Large intestine (tissue), 3 donors: ENCODE measurements at regions not wholly inside any gene's neighbourhood (a gene's known extent, or its start where the extent isn't known, plus 50 kb on each side); places are given as distances from the start of the nearest gene placed in this dataset.
"Not testable (repeated sequence)": the region's sequence is repeated elsewhere in the genome, so short reads cannot be mapped to it uniquely, and the experiment has no call there.

Source experiments
- DNase-seq, 2 donors: peaks; one replicate each; pipeline versions ENCODE4 v3.0.0 to v3.0.0-alpha.2; 2013
- H3K27ac ChIP-seq: one replicate; pipeline ENCODE4 v1.5.1; 2013; ENCODE audit warnings: low read length
- H3K27me3 ChIP-seq: 2 replicates; pipeline ENCODE4 v1.6.1; 2013; ENCODE audit warnings: low read length; ENCODE audit not compliant: control insufficient read depth, insufficient read depth
- H3K36me3 ChIP-seq: 2 replicates; pipeline ENCODE4 v1.6.1; 2013; ENCODE audit warnings: low read length; ENCODE audit not compliant: control insufficient read depth, insufficient read depth
- H3K4me1 ChIP-seq: one replicate; pipeline ENCODE4 v1.6.1; 2013; ENCODE audit warnings: low read length; ENCODE audit not compliant: control insufficient read depth, insufficient read depth
- H3K4me3 ChIP-seq: one replicate; pipeline ENCODE4 v1.5.1; 2013; ENCODE audit warnings: low read length
- H3K9me3 ChIP-seq: one replicate; pipeline ENCODE4 v1.6.1; 2013; ENCODE audit warnings: mild to moderate bottlenecking, low read depth, low read length, moderate library complexity; ENCODE audit not compliant: control insufficient read depth
- WGBS: methylation state at CpG from one replicate; pipeline ENCODE4 v1.1.5; 2013; ENCODE audit warnings: low lambda C conversion rate; ENCODE audit not compliant: insufficient coverage; 5-methylcytosine and 5-hydroxymethylcytosine counted together

- H3K4me3 ChIP-seq = no peak overlapping the region
- no peaks in the 10 kb centered on the region for H3K4me1 ChIP-seq
- H3K27me3 ChIP-seq = no peaks in the 10 kb centered on the region
- no peak for DNase-seq
- H3K27ac ChIP-seq = no peak overlapping the region
- H3K9me3 ChIP-seq = no peaks in the 10 kb centered on the region
- no peaks in the 10 kb centered on the region for H3K36me3 ChIP-seq
These were observed 100.2 kb downstream of the FBXO8 start for GRCh38 chr4:174183259-174183658.

GRCh38 chr4:174181827-174182226 is 101.6 kb downstream of the FBXO8 start:
- DNase-seq = no peak
- H3K36me3 ChIP-seq = no peaks in the 10 kb centered on the region
- H3K4me1 ChIP-seq = no peaks in the 10 kb centered on the region
- H3K4me3 ChIP-seq = no peak overlapping the region
- no peaks in the 10 kb centered on the region for H3K27me3 ChIP-seq
- H3K9me3 ChIP-seq = no peaks in the 10 kb centered on the region
- H3K27ac ChIP-seq = no peak overlapping the region

GRCh38 chr4:174177536-174177935 is 105.9 kb downstream of the FBXO8 start:
- no peak overlapping the region for H3K4me3 ChIP-seq
- H3K27ac ChIP-seq = no peak overlapping the region
- no peaks in the 10 kb centered on the region for H3K4me1 ChIP-seq
- DNase-seq = no peak
- H3K36me3 ChIP-seq = no peaks in the 10 kb centered on the region
- WGBS = 71% methylated on average over 1 of the region's 1 CpG
- H3K9me3 ChIP-seq = no peaks in the 10 kb centered on the region
- H3K27me3 ChIP-seq = no peaks in the 10 kb centered on the region

GRCh38 chr4:174175836-174176235 is 107.6 kb downstream of the FBXO8 start:
- not testable (repeated sequence) for H3K9me3 ChIP-seq, H3K27ac ChIP-seq, H3K36me3 ChIP-seq, H3K4me1 ChIP-seq, H3K4me3 ChIP-seq, DNase-seq, H3K27me3 ChIP-seq
- WGBS = 100% methylated on average over 1 of the region's 4 CpGs

GRCh38 chr4:174173360-174173759 is 110.1 kb downstream of the FBXO8 start:
- DNase-seq = no peak

GRCh38 chr4:174172274-174172673 is 111.2 kb downstream of the FBXO8 start:
- H3K27ac ChIP-seq = no peak overlapping the region
- H3K9me3 ChIP-seq = no peaks in the 10 kb centered on the region
- no peaks in the 10 kb centered on the region for H3K4me1 ChIP-seq
- H3K36me3 ChIP-seq = no peaks in the 10 kb centered on the region
- no peak overlapping the region for H3K4me3 ChIP-seq
- DNase-seq = no peak
- 86% methylated on average over 1 of the region's 3 CpGs for WGBS
- H3K27me3 ChIP-seq = no peaks in the 10 kb centered on the region

More at GRCh38 chr4:174173360-174173759, 110.1 kb downstream of the FBXO8 start:
- Histone ChIP-seq H3K4me1 (no peaks in the 10 kb centered on the region), H3K9me3 (no peaks in the 10 kb centered on the region), H3K36me3 (no peaks in the 10 kb centered on the region), H3K27me3 (no peaks in the 10 kb centered on the region), H3K4me3 (no peak overlapping the region), H3K27ac (no peak overlapping the region)
- WGBS = no CpG with 5 or more reads among the region's 1 CpG

- Histone ChIP-seq H3K9me3 (no peaks in the 10 kb centered on the region), H3K36me3 (no peaks in the 10 kb centered on the region), H3K27me3 (no peaks in the 10 kb centered on the region), H3K27ac (no peak overlapping the region), H3K4me3 (no peak overlapping the region), H3K4me1 (no peaks in the 10 kb centered on the region)
- DNase-seq = no peak
- no CpG with 5 or more reads among the region's 1 CpG for WGBS
These were observed 112.6 kb downstream of the FBXO8 start for GRCh38 chr4:174170906-174171305.

- Histone ChIP-seq H3K4me1 (no peaks in the 10 kb centered on the region), H3K4me3 (no peak overlapping the region), H3K27ac (no peak overlapping the region), H3K9me3 (no peaks in the 10 kb centered on the region), H3K27me3 (no peaks in the 10 kb centered on the region), H3K36me3 (no peaks in the 10 kb centered on the region)
- no peak for DNase-seq
- 95% methylated on average over 3 of the region's 7 CpGs for WGBS
These were observed 113.4 kb downstream of the FBXO8 start for GRCh38 chr4:174170091-174170490.

- Histone ChIP-seq H3K9me3 (no peaks in the 10 kb centered on the region), H3K4me3 (no peak overlapping the region), H3K4me1 (no peaks in the 10 kb centered on the region), H3K27me3 (peaks cover 2% of the 10 kb centered on the region), H3K36me3 (no peaks in the 10 kb centered on the region), H3K27ac (no peak overlapping the region)
- no peak for DNase-seq
- WGBS = 27% methylated on average over 3 of the region's 7 CpGs
These were observed 126.3 kb downstream of the FBXO8 start for GRCh38 chr4:174157106-174157607.

- DNase-seq = peak; percentile 4 to 21
- no peaks in the 10 kb centered on the region for H3K9me3 ChIP-seq
- no peaks in the 10 kb centered on the region for H3K36me3 ChIP-seq
- no peak overlapping the region for H3K4me3 ChIP-seq
- no peak overlapping the region for H3K27ac ChIP-seq
- 67% methylated on average over 1 of the region's 3 CpGs for WGBS
- H3K4me1 ChIP-seq = no peaks in the 10 kb centered on the region
- peaks cover 2% of the 10 kb centered on the region for H3K27me3 ChIP-seq
These were observed 127.1 kb downstream of the FBXO8 start for GRCh38 chr4:174156239-174156826.

GRCh38 chr4:174154215-174154854 is 129.1 kb downstream of the FBXO8 start:
- Histone ChIP-seq H3K36me3 (no peaks in the 10 kb centered on the region), H3K4me1 (no peaks in the 10 kb centered on the region), H3K4me3 (no peak overlapping the region), H3K27ac (no peak overlapping the region), H3K9me3 (no peaks in the 10 kb centered on the region), H3K27me3 (peaks cover 2% of the 10 kb centered on the region)
- DNase-seq = no peak
- 83% methylated on average over 3 of the region's 5 CpGs for WGBS
